Thyroid gland (tissue), 4 donors: ENCODE measurements at regions not wholly inside any gene's neighbourhood (a gene's known extent, or its start where the extent isn't known, plus 50 kb on each side); places are given as distances from the start of the nearest gene placed in this dataset.

ENCODE experiments used
- DNase-seq, 2 donors: peaks; one replicate each; pipeline ENCODE4 v3.0.0-alpha.2; 2019
- H3K27ac ChIP-seq, 3 donors: fragments of 200-600 bp; sonication (generic); 1 replicate in 2 of 3; 2 replicates in 1 of 3; pipeline ENCODE4 v1.5.1; 2016 to 2019; ENCODE audit warnings: mild to moderate bottlenecking in 1 of 3, moderate library complexity in 1 of 3
- H3K27me3 ChIP-seq: fragments of 200-600 bp; sonication (generic); one replicate; pipeline ENCODE4 v1.5.1; 2019
- H3K36me3 ChIP-seq, 2 donors: fragments of 200-600 bp; sonication (generic); one replicate each; pipeline ENCODE4 v1.5.1; 2016 to 2019
- H3K4me1 ChIP-seq, 2 donors: fragments of 200-600 bp; sonication (generic); one replicate each; pipeline ENCODE4 v1.5.1; 2017 to 2019
- H3K4me3 ChIP-seq, 3 donors: fragments of 200-600 bp; sonication (generic); replicated peaks in 1 of 3; 1 replicate in 2 of 3; 2 replicates in 1 of 3; pipeline ENCODE4 v1.5.1; 2016; ENCODE audit warnings: mild to moderate bottlenecking in 1 of 3
- H3K9me3 ChIP-seq: fragments of 200-600 bp; sonication (generic); one replicate; pipeline ENCODE4 v1.5.1; 2017
- POLR2A ChIP-seq, 2 donors: fragments of 450-650 bp; IDR thresholded peaks; one replicate each; pipeline ENCODE4 v1.6.1; 2017; ENCODE audit warnings: antibody characterized with exemption in 2 of 2, mild to moderate bottlenecking in 2 of 2, moderate library complexity in 1 of 2
- WGBS, 2 donors: methylation state at CpG; one replicate each; pipeline ENCODE4 v1.1.5; 2017; 5-methylcytosine and 5-hydroxymethylcytosine counted together
- intact Hi-C: fragments of 100-400 bp; cut with DNase I; formaldehyde crosslinking; loops from one replicate; pipeline ENCODE4 v1.15.1; 2023
- TF ChIP-seq, protein P1 (sequence below), 6 experiments: fragments of 200-600 bp in 3 of 6; fragments of 450-650 bp in 3 of 6; sonication (generic) in 3 of 6; IDR thresholded peaks; one replicate each; pipeline ENCODE4 v1.5.1; 2016 to 2019; ENCODE audit warnings: antibody characterized with exemption in 6 of 6, mild to moderate bottlenecking in 2 of 6, inconsistent platforms in 1 of 6, moderate library complexity in 1 of 6

DNA sequence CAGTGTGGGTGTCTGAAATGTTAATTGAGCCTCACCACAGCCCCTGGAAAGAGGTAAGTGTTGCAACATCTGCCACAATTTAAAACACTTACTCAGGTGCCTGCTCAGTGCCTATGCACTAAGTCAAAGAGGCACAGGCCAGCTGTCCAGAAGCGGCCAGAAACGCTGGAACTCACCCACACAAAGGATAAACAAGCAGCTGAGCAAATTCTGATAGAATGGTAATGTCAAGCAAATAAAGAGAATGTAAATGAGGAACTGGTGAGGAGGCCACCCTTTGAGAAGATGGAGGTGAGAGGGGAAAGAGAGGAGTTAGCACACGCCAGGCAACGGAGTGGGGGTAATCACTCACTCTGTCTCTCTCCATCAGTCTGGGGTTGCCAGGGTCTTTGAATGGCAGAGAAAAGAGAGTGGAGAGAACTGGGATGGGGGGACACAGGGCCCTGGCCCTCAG lies 67.7 kb upstream of the SERP2 start:
- peak overlapping the region in 1 of 3 donors; percentile 37 for H3K27ac ChIP-seq
- H3K9me3 ChIP-seq: no peaks in the 10 kb centered on the region
- WGBS, 2 donors: 72 to 83% methylated on average over 4 of the region's 4 CpGs
- no peak for DNase-seq
- TF ChIP-seq POLR2A (IDR thresholded peaks at IDR 0.05): no peak
- TF ChIP-seq, protein P1, sequence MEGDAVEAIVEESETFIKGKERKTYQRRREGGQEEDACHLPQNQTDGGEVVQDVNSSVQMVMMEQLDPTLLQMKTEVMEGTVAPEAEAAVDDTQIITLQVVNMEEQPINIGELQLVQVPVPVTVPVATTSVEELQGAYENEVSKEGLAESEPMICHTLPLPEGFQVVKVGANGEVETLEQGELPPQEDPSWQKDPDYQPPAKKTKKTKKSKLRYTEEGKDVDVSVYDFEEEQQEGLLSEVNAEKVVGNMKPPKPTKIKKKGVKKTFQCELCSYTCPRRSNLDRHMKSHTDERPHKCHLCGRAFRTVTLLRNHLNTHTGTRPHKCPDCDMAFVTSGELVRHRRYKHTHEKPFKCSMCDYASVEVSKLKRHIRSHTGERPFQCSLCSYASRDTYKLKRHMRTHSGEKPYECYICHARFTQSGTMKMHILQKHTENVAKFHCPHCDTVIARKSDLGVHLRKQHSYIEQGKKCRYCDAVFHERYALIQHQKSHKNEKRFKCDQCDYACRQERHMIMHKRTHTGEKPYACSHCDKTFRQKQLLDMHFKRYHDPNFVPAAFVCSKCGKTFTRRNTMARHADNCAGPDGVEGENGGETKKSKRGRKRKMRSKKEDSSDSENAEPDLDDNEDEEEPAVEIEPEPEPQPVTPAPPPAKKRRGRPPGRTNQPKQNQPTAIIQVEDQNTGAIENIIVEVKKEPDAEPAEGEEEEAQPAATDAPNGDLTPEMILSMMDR (IDR thresholded peaks at IDR 0.05): no peak
- no peaks in the 10 kb centered on the region for H3K27me3 ChIP-seq
- peaks cover 12 to 45% of the 10 kb centered on the region in 2 donors for H3K4me1 ChIP-seq
- intact Hi-C loops: loop anchor here (10.0 kb wide), 1 partner anchor 119 kb away; no protein-coding TSS in a partner anchor
- no peak overlapping the region for H3K4me3 ChIP-seq
- no peaks in the 10 kb centered on the region for H3K36me3 ChIP-seq

DNA sequence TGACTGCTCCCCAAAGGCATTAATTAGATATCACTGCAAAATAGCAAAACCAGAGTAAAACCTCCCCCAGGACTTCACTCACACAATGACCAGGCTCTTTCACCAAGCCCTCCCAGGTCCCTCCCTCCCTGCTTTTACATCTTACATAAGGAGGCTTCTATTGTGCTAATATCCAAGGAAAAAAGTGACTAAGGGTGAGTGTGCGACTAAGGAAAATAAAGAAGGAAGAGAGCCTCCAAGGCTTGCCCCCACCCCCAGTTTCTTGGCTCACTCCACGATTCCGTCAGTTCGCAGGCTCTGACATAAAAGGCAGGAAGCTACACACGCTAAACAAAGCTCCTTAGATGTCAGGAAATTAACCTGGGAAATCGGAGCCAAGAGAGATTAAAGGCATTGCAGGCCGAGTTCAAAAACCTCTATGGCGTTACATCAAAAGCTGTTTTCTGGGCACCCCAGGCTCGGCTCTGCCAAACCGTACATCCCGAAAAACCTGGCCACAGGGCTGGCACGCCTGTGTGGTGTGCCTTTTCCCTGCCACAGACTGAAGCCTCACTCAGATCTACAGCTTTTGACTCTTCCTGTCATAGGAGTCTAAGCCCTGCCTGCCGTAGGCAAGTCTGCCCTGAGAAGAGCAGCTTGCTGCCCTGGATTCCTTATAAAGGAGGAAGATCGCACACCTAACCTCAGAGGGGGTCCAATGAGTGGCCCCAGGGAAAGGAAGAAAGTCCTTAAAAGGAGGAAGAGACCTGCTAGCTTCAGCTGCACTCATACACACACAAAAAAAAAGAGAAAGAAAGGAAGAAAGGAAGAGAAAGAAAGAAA lies 67.0 kb upstream of the SERP2 start:
- WGBS, 2 donors: 73 to 74% methylated on average over 14 of the region's 14 CpGs
- Histone ChIP-seq H3K4me1 (peaks cover 12 to 45% of the 10 kb centered on the region in 2 donors), H3K4me3 (no peak overlapping the region), H3K9me3 (no peaks in the 10 kb centered on the region), H3K36me3 (no peaks in the 10 kb centered on the region), H3K27ac (peak overlapping the region in 2 of 3 donors; percentile 53 to 73), H3K27me3 (no peaks in the 10 kb centered on the region)
- DNase-seq: no peak
- no peak for TF ChIP-seq POLR2A (IDR thresholded peaks at IDR 0.05)
- TF ChIP-seq, protein P1 (IDR thresholded peaks at IDR 0.05): no peak
- intact Hi-C loops: loop anchor here (10.0 kb wide), 1 partner anchor 118 kb away; no protein-coding TSS in a partner anchor

DNA sequence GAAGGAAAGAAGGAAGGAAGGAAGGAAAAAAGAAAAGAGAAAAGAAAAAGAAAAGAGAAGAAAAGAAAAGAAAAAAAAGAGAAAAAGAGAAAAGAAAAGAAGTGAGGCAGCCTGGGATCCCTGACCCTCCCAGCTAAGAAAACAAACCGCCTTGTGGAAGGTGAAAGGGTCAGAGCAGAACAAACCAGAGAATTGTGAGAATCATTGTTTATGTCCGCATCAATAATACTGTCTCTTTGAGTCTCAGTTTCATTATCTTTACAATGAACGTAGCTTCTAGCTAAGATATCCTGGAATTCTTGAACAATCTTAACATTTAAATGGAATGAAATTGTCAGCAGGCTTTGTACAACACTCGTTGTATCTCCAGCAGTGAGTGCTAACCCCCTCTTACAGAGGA lies 66.4 kb upstream of the SERP2 start:
- peaks cover 11 to 39% of the 10 kb centered on the region in 2 donors for H3K4me1 ChIP-seq
- TF ChIP-seq, protein P1 (IDR thresholded peaks at IDR 0.05): no peak
- no peak for TF ChIP-seq POLR2A (IDR thresholded peaks at IDR 0.05)
- no peaks in the 10 kb centered on the region for H3K27me3 ChIP-seq
- no peaks in the 10 kb centered on the region for H3K9me3 ChIP-seq
- no peak for DNase-seq
- intact Hi-C loops: loop anchor here (10.0 kb wide), 1 partner anchor 118 kb away; no protein-coding TSS in a partner anchor
- 83 to 85% methylated on average over 4 of the region's 4 CpGs for WGBS, 2 donors
- H3K27ac ChIP-seq: no peak overlapping the region
- no peak overlapping the region for H3K4me3 ChIP-seq
- H3K36me3 ChIP-seq: no peaks in the 10 kb centered on the region

DNA sequence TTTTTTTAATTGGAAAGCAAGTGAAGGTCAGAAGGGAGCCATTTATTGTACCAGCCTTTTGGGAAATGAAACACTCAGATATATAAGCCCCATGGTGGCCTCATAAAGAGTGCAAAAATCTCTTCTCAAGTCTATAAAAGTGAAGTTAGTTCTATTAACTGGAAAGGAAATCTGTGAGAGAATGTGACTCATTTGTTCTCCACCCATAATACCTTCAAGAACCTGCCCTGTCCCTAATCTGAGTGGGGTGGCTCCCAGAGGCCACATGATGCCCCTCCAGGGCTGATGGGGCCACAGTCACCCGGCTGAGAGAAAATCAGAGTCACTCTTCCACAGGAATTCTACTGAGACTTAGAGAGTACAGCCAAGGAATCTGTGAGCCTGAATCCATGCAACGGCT lies 65.8 kb upstream of the SERP2 start:
- no peaks in the 10 kb centered on the region for H3K36me3 ChIP-seq
- WGBS, 2 donors: 84 to 88% methylated on average over 2 of the region's 2 CpGs
- no peaks in the 10 kb centered on the region for H3K27me3 ChIP-seq
- H3K27ac ChIP-seq: no peak overlapping the region
- TF ChIP-seq, protein P1 (IDR thresholded peaks at IDR 0.05): no peak
- no peak for TF ChIP-seq POLR2A (IDR thresholded peaks at IDR 0.05)
- no peaks in the 10 kb centered on the region for H3K9me3 ChIP-seq
- H3K4me1 ChIP-seq: peaks cover 11 to 39% of the 10 kb centered on the region in 2 donors
- intact Hi-C loops: loop anchor here (10.0 kb wide), 1 partner anchor 117 kb away; no protein-coding TSS in a partner anchor
- H3K4me3 ChIP-seq: no peak overlapping the region
- DNase-seq: no peak

DNA sequence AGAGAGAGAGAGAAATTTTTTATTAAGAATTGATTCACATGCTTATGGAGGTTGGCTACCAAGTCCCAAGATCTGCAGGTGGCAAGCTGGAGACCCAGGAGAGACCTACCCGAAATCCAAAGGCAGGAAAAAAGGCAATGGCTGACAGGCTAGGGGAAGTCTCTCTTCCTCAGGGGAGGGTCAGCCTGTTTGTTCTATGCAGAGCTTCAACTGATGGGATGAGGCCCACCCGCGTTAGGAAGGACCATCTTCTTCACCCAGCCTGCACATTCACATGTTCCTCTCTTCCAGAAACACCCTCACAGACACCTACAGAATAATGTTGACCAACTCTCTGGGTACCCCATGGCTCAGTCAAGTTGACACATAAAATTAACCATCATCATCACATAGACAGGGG lies 65.3 kb upstream of the SERP2 start:
- H3K27ac ChIP-seq: no peak overlapping the region
- no peak overlapping the region for H3K4me3 ChIP-seq
- WGBS, 2 donors: 85 to 87% methylated on average over 3 of the region's 3 CpGs

More for the DNA sequence above, 65.3 kb upstream of the SERP2 start:
- Histone ChIP-seq H3K4me1 (peaks cover 11 to 35% of the 10 kb centered on the region in 2 donors), H3K9me3 (no peaks in the 10 kb centered on the region), H3K27me3 (no peaks in the 10 kb centered on the region), H3K36me3 (no peaks in the 10 kb centered on the region)
- DNase-seq: no peak
- intact Hi-C loops: loop anchor here (10.0 kb wide), 1 partner anchor 116 kb away; no protein-coding TSS in a partner anchor
- TF ChIP-seq, protein P1 (IDR thresholded peaks at IDR 0.05): no peak
- TF ChIP-seq POLR2A (IDR thresholded peaks at IDR 0.05): no peak
